AG04449 (cell line): ENCODE measurements at regions not wholly inside any gene's neighbourhood (a gene's known extent, or its start where the extent isn't known, plus 50 kb on each side); places are given as distances from the start of the nearest gene placed in this dataset.

Experiments used
- CTCF ChIA-PET: fragments of 350-600 bp; formaldehyde crosslinking; extraction: SDS; loops from one replicate; lab custom pipeline; 2021; ENCODE audit warnings: antibody characterized with exemption; lab: Yijun Ruan, JAX
- POLR2A ChIA-PET: fragments of 400-600, 350-600 bp; formaldehyde crosslinking; extraction: SDS; loops from one replicate; lab custom pipeline; 2020; ENCODE audit warnings: antibody characterized with exemption, inconsistent platforms; lab: Yijun Ruan, JAX
- DNase-seq: peaks from one replicate; pipeline ENCODE4 v3.0.0-alpha.2; 2010; ENCODE audit warnings: low read depth, low spot score
- H3K4me3 ChIP-seq: 2 replicates; pipeline ENCODE4 v1.5.1; 2011; ENCODE audit warnings: low read depth, mild to moderate bottlenecking, control low read depth, low read length
- CTCF ChIP-seq: IDR thresholded peaks from one replicate; pipeline ENCODE4 v1.5.1; 2011; ENCODE audit warnings: mild to moderate bottlenecking, moderate library complexity, low read length, control low read depth, inconsistent platforms; ENCODE audit not compliant: insufficient read depth; ENCODE audit errors: missing control alignments

DNA sequence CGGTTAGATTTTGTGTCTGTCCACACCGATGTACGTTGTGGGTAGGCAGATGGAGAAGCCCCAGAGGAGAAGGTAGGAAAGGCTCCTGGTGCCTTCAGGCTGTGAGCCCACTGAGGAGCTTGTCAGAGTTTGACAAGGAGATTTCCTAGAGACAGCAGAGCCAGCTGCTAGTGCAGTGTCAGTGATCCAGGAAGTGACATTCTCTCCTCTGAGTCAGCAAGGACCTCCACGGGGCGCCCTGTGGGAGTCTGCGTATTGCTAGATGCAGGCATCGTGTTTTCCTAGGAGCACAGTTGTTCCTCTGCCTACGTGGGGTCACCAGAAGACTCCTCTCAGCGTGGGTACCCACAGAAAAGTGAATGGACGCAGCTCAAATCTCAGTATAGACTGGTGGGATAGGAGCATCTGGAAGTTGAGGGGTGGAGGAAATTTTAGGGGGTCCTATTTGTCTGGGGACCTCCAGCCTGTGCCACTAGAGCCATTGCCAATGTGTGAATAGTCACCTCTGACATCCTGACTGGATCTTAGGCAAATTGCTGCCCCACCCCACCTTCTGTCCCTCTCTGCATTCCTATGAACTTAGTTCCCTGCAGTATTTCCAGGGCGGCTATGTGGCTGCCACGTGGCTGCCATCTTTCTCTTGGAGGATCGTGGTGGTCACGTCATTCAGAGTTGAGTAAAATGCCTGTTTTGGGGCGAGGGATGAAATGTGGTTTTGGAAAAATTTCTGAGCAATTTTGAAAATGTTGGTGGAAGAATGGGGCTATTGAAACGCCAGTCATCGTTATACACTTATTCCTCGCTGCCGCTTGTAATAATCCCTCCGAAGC, 84.8 kb upstream of the KLHL25 start:
- CTCF ChIA-PET = interaction anchor here (0.8 to 1.0 kb wide), 2 partner anchors 14 to 30 kb away, joined by 3 read pairs; no protein-coding TSS in a partner anchor
- H3K4me3 ChIP-seq = no peak overlapping the region
- no peak for TF ChIP-seq CTCF
- no peak for DNase-seq
- POLR2A ChIA-PET = no interaction called here

GRCh38 chr15:85880501-85881190, 85.9 kb upstream of the KLHL25 start:
- ChIA-PET CTCF (interaction anchor here (0.8 kb wide), 1 partner anchor 29 kb away, joined by 3 read pairs; no protein-coding TSS in a partner anchor), POLR2A (no interaction called here)
- H3K4me3 ChIP-seq = no peak overlapping the region
- no peak for DNase-seq
- TF ChIP-seq CTCF = no peak

DNA sequence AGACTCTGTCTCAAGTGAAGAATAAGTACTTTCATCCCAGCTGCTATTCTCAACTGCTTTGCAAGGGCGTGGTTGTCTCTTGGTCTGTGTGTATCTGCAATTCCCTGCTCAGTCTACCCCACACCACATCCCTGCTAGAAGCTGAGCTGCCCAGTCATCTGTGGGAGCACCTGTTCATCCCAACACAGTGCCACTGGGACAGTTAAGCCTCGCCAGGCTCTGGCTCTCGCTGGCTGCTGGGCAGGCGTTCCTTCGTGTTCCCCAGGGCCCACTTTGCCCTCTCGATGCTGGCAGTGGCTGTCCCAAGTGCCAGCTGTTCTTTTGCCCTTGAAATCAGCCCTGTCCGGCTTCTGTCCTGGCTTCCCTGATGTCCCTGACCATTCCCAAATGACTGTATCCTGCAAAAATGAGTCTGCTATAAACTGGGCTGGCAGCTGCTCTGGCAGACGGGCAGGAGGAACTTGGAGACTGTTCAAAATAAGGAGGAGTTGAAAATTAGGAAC, 91.6 kb upstream of the KLHL25 start:
- DNase-seq = no peak
- CTCF ChIA-PET = no interaction called here
- TF ChIP-seq CTCF = no peak
- POLR2A ChIA-PET = interaction anchor here (0.6 kb wide), 1 partner anchor 47 kb away, joined by 3 read pairs; no protein-coding TSS in a partner anchor
- H3K4me3 ChIP-seq = no peak overlapping the region

DNA sequence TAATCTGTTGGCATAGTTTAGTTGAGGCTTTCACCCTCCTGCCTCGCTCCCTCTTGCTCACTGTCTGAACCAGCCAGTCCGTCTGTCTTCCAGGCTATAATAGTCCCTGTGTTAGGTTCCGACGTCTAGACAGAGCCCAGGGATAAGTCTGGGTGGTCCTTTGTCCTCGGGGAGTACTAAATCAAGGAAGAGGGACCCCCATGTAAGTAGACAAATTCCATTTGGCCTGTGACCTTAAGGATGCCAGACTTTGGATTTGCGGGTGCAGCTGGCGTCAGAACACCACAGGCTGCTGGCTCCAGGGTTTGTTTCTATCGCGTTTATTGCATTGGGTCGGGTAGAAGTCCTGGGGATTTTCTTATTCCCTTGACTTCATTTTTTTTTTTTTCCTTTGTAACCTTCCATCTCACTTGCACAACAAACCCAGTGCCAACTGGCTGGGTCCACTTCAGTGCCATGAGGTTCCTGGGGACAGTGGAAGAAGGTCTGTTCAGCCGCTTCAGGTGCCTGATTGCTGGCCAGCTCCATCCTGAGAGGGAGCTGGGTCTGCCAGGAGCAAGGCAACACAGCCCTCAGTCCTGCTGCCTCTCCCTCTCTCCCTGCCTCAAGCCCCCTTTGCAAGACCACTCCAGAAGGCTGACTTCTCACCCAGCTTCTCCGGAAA, 95.4 kb upstream of the KLHL25 start:
- no peak for DNase-seq
- ChIA-PET POLR2A (no interaction called here), CTCF (interaction anchor here (0.7 kb wide), 1 partner anchor 568 kb away, joined by 3 read pairs; no protein-coding TSS in a partner anchor)
- H3K4me3 ChIP-seq = no peak overlapping the region
- no peak for TF ChIP-seq CTCF

GRCh38 chr15:85890620-85890980, 95.9 kb upstream of the KLHL25 start:
- no peak for TF ChIP-seq CTCF
- no peak for DNase-seq
- ChIA-PET POLR2A (no interaction called here), CTCF (no interaction called here)
- no peak overlapping the region for H3K4me3 ChIP-seq
